SK-N-SH (cell line): ENCODE measurements at regions not wholly inside any gene's neighbourhood (a gene's known extent, or its start where the extent isn't known, plus 50 kb on each side); places are given as distances from the start of the nearest gene placed in this dataset.

Experiments
- CTCF ChIP-seq: fragments of 200-600 bp; sonication (generic); IDR thresholded peaks from 2 replicates; pipeline ENCODE4 v1.6.1; 2017; ENCODE audit warnings: antibody characterized with exemption, mild to moderate bottlenecking, moderate library complexity
- EZH2phosphoT487 ChIP-seq: fragments of 200-600 bp; sonication (generic); IDR thresholded peaks from 2 replicates; pipeline ENCODE4 v1.6.1; 2017; ENCODE audit warnings: low read depth, mixed run types, mild to moderate bottlenecking, antibody characterized with exemption, moderate library complexity, borderline replicate concordance
- NRF1 ChIP-seq: IDR thresholded peaks from 2 replicates; pipeline ENCODE4 v1.6.1; 2012; ENCODE audit warnings: low read depth, mild to moderate bottlenecking, low read length
- PBX3 ChIP-seq: IDR thresholded peaks from 2 replicates; pipeline ENCODE4; 2012
- RCOR1 ChIP-seq: fragments of 150-350 bp; IDR thresholded peaks from 2 replicates; pipeline ENCODE4 v1.6.1; 2017; ENCODE audit warnings: antibody characterized with exemption, low read length
- REST ChIP-seq: IDR thresholded peaks from 2 replicates; pipeline ENCODE4 v1.6.1; 2012; ENCODE audit warnings: mild to moderate bottlenecking, low read depth, low read length, moderate library complexity
- RXRA ChIP-seq: IDR thresholded peaks from 2 replicates; pipeline ENCODE4 v1.4.0; 2012; ENCODE audit warnings: low read depth, mild to moderate bottlenecking, borderline replicate concordance
- USF2 ChIP-seq: fragments of 150-350 bp; IDR thresholded peaks from 2 replicates; pipeline ENCODE4 v1.6.1; 2017; ENCODE audit warnings: antibody characterized with exemption, low read length, low read depth, borderline replicate concordance
- ZBTB33 ChIP-seq: IDR thresholded peaks from 2 replicates; pipeline ENCODE4 v1.4.0; 2012; ENCODE audit warnings: low read depth, borderline replicate concordance

GRCh38 chr22:47617186-47617585, 854.7 kb downstream of the TBC1D22A start:
- TF ChIP-seq CTCF (no peak), PBX3 (no peak), RCOR1 (no peak), RXRA (no peak), ZBTB33 (no peak), EZH2phosphoT487 (no peak), USF2 (no peak), NRF1 (no peak), REST (no peak)
